ENCODE measurements at regions not wholly inside any gene's neighbourhood (a gene's known extent, or its start where the extent isn't known, plus 50 kb on each side); places are given as distances from the start of the nearest gene placed in this dataset.

GRCh38 chrX:76228499-76228898, 55.6 kb downstream of the PBDC1 start:
- DNase-seq (ENCODE audit: low read depth in 2 of 3, low spot score in 1 of 3), result no peak

GRCh38 chrX:76248901-76249300, 76.0 kb downstream of the PBDC1 start:
- DNase-seq (ENCODE audit: low read depth in 2 of 3, low spot score in 1 of 3), result no peak

DNA sequence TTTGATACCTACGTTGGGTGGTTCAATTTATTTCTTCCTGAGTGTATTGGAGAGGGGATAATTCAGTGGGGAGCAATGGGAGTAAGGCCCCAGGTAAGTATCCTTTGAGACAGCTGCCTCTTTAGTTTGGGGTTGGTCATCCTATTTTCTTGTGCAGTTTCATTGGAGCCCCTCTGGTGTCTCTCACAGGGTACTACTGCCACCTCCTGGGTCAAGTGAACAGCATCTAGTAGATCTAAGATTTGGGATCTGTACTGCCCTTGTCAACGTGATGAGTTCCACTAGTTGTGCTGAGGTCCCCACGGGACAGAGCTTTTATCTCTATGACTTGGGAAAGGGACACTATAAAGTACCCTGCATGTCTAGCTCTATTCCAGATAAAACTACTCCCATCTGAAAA, 80.6 kb downstream of the PBDC1 start:
- peak in 2 of 3 donors; percentile 5 to 14 for DNase-seq (ENCODE audit: low read depth in 2 of 3, low spot score in 1 of 3)

GRCh38 chrX:76279007-76279406, 106.1 kb downstream of the PBDC1 start:
- peak; percentile 1 to 36 (median 14) for DNase-seq (ENCODE audit: low read depth in 2 of 3, low spot score in 1 of 3)
